K562 (cell line): ENCODE measurements at regions not wholly inside any gene's neighbourhood (a gene's known extent, or its start where the extent isn't known, plus 50 kb on each side); places are given as distances from the start of the nearest gene placed in this dataset.

Experiments
- EHMT2 ChIP-seq: fragments of 450-650 bp; IDR thresholded peaks from 2 replicates; pipeline ENCODE4 v1.6.1; 2018; ENCODE audit warnings: antibody characterized with exemption
- NCOA2 ChIP-seq, 2 experiments: fragments of 450-650 bp; IDR thresholded peaks; 2 replicates each; pipeline ENCODE4 v1.6.1; 2018; ENCODE audit warnings: mild to moderate bottlenecking in 2 of 2, moderate library complexity in 1 of 2; ENCODE audit not compliant: partially characterized antibody in 2 of 2
- TF ChIP-seq, protein P1 (sequence below): conservative IDR thresholded peaks from 2 replicates; pipeline ENCODE4 v1.6.1; 2011; ENCODE audit warnings: low read depth, mild to moderate bottlenecking, low read length; ENCODE audit not compliant: control insufficient read depth

GRCh38 chr1:115184951-115185331, 95.6 kb upstream of the TSPAN2 start:
- no peak for TF ChIP-seq EHMT2
- TF ChIP-seq NCOA2 (IDR thresholded peaks at IDR 0.05; ENCODE audit: partially characterized antibody in 2 of 2) = no peak
- TF ChIP-seq, protein P1, sequence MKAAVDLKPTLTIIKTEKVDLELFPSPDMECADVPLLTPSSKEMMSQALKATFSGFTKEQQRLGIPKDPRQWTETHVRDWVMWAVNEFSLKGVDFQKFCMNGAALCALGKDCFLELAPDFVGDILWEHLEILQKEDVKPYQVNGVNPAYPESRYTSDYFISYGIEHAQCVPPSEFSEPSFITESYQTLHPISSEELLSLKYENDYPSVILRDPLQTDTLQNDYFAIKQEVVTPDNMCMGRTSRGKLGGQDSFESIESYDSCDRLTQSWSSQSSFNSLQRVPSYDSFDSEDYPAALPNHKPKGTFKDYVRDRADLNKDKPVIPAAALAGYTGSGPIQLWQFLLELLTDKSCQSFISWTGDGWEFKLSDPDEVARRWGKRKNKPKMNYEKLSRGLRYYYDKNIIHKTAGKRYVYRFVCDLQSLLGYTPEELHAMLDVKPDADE = no peak
